IMR-90 (cell line): ENCODE measurements at regions not wholly inside any gene's neighbourhood (a gene's known extent, or its start where the extent isn't known, plus 50 kb on each side); places are given as distances from the start of the nearest gene placed in this dataset.

Experiments
- ATAC-seq: fragments of 200-7000 bp; cut with Tn5 transposase; 2 replicates; pipeline ENCODE4 v1.9.1; 2020; ENCODE audit warnings: low read depth, mild to moderate bottlenecking, moderate library complexity
- BruUV-seq: library from RNA; stranded (reverse); fragments of 400-500 nt; replicated peaks from 2 replicates; lab custom pipeline; 2021; lab: Mats Ljungman, UMichigan
- CTCF ChIA-PET: fragments of 300-600 bp; formaldehyde crosslinking; extraction: SDS; loops from one replicate; lab custom pipeline; 2021; ENCODE audit warnings: antibody characterized with exemption; lab: Yijun Ruan, JAX
- POLR2A ChIA-PET: fragments of 300-600 bp; sonication (Branson Sonifier 250); formaldehyde crosslinking; loops from one replicate; lab custom pipeline; 2022; ENCODE audit warnings: antibody characterized with exemption; ENCODE audit not compliant: unreplicated experiment; lab: Charles Lee
- DNase-seq: peaks from one replicate; pipeline ENCODE4 v3.0.0; 2013
- H2AFZ ChIP-seq: replicated peaks from 2 replicates; pipeline ENCODE3; 2013; ENCODE audit warnings: low read length, mild to moderate bottlenecking; ENCODE audit not compliant: poor library complexity
- H2AK5ac ChIP-seq: 2 replicates; pipeline ENCODE4 v1.6.1; 2013; ENCODE audit warnings: low read depth, low read length, inconsistent platforms
- H2AK9ac ChIP-seq: replicated peaks from 2 replicates; pipeline ENCODE3; 2013; ENCODE audit warnings: mild to moderate bottlenecking, low read depth, low read length, moderate library complexity; ENCODE audit not compliant: poor library complexity
- H2BK120ac ChIP-seq: 2 replicates; pipeline ENCODE4 v1.6.1; 2013; ENCODE audit warnings: low read depth, low read length, inconsistent platforms
- H2BK15ac ChIP-seq: 3 replicates; pipeline ENCODE4 v1.6.1; 2013; ENCODE audit warnings: low read depth, low read length, inconsistent platforms
- H2BK20ac ChIP-seq: 2 replicates; pipeline ENCODE4 v1.6.1; 2013; ENCODE audit warnings: low read depth, mild to moderate bottlenecking, inconsistent platforms, low read length, moderate library complexity
- H2BK5ac ChIP-seq: 2 replicates; pipeline ENCODE4 v1.6.1; 2013; ENCODE audit warnings: mild to moderate bottlenecking, low read depth, low read length, inconsistent platforms; ENCODE audit not compliant: poor library complexity, severe bottlenecking
- H3K14ac ChIP-seq: replicated peaks from 2 replicates; pipeline ENCODE4 v1.6.1; 2013; ENCODE audit warnings: low read depth, low read length, inconsistent platforms
- H3K18ac ChIP-seq: 2 replicates; pipeline ENCODE4 v1.6.1; 2013; ENCODE audit warnings: low read depth, low read length, control low read depth
- H3K23ac ChIP-seq: 2 replicates; pipeline ENCODE4 v1.6.1; 2013; ENCODE audit warnings: low read depth, low read length, inconsistent platforms
- H3K27ac ChIP-seq: 2 replicates; pipeline ENCODE4 v1.5.1; 2013; ENCODE audit warnings: mild to moderate bottlenecking, control low read depth, low read length; ENCODE audit not compliant: insufficient read depth
- H3K27me3 ChIP-seq: 2 replicates; pipeline ENCODE4 v1.6.1; 2013; ENCODE audit warnings: low read length; ENCODE audit not compliant: control insufficient read depth, insufficient read depth
- H3K36me3 ChIP-seq: 2 replicates; pipeline ENCODE4 v1.6.1; 2013; ENCODE audit warnings: low read length, mixed read lengths; ENCODE audit not compliant: control insufficient read depth, insufficient read depth
- H3K4ac ChIP-seq: 2 replicates; pipeline ENCODE4 v1.6.1; 2013; ENCODE audit warnings: low read depth, low read length, inconsistent platforms
- H3K4me1 ChIP-seq: 2 replicates; pipeline ENCODE4 v1.6.1; 2013; ENCODE audit warnings: low read length, mixed read lengths; ENCODE audit not compliant: control insufficient read depth, insufficient read depth
- H3K4me2 ChIP-seq: 2 replicates; pipeline ENCODE4 v1.6.1; 2013; ENCODE audit warnings: low read depth, mild to moderate bottlenecking, control low read depth, low read length, moderate library complexity
- H3K4me3 ChIP-seq: 2 replicates; pipeline ENCODE4 v1.5.1; 2013; ENCODE audit warnings: low read depth, mild to moderate bottlenecking, control low read depth, low read length, moderate library complexity; ENCODE audit not compliant: insufficient read depth
- H3K56ac ChIP-seq: 2 replicates; pipeline ENCODE4 v1.6.1; 2013; ENCODE audit warnings: low read length, inconsistent platforms; ENCODE audit not compliant: insufficient read depth; ENCODE audit errors: extremely low read depth
- H3K79me1 ChIP-seq, 2 experiments: 2 replicates each; pipeline ENCODE4 v1.6.1; 2013; ENCODE audit warnings: low read length in 2 of 2, inconsistent platforms in 1 of 2, low read depth in 1 of 2
- H3K9ac ChIP-seq: 2 replicates; pipeline ENCODE4 v1.6.1; 2013; ENCODE audit warnings: low read depth, low read length, control low read depth
- H3K9me1 ChIP-seq: 2 replicates; pipeline ENCODE4 v1.6.1; 2013; ENCODE audit warnings: low read length, inconsistent platforms; ENCODE audit not compliant: insufficient read depth
- H3K9me3 ChIP-seq: 2 replicates; pipeline ENCODE4 v1.6.1; 2013; ENCODE audit warnings: low read length; ENCODE audit not compliant: control insufficient read depth, insufficient read depth
- H4K20me1 ChIP-seq: 2 replicates; pipeline ENCODE4 v1.6.1; 2013; ENCODE audit warnings: low read length, inconsistent platforms; ENCODE audit not compliant: insufficient read depth
- H4K5ac ChIP-seq: 2 replicates; pipeline ENCODE4 v1.6.1; 2013; ENCODE audit warnings: mild to moderate bottlenecking, low read depth, low read length, control low read depth
- H4K8ac ChIP-seq, 2 experiments: 2 replicates each; pipeline ENCODE4 v1.6.1; 2013; ENCODE audit warnings: low read depth in 2 of 2, low read length in 2 of 2, control low read depth in 1 of 2, inconsistent platforms in 1 of 2
- H4K91ac ChIP-seq: 2 replicates; pipeline ENCODE4 v1.6.1; 2013; ENCODE audit warnings: low read depth, low read length, inconsistent platforms; ENCODE audit not compliant: insufficient read depth
- CEBPB ChIP-seq: IDR thresholded peaks from 2 replicates; pipeline ENCODE4 v1.6.1; 2012; ENCODE audit warnings: low read depth, low read length, improper control_type of control experiment
- CHD1 ChIP-seq: IDR thresholded peaks from 2 replicates; pipeline ENCODE4 v1.6.1; 2012; ENCODE audit warnings: low read depth, low read length, improper control_type of control experiment
- FOS ChIP-seq: fragments of 150-350 bp; IDR thresholded peaks from 2 replicates; pipeline ENCODE4 v1.6.1; 2016; ENCODE audit warnings: low read depth, low read length
- NFE2L2 ChIP-seq: fragments of 150-350 bp; IDR thresholded peaks from 2 replicates; pipeline ENCODE4 v1.6.1; 2016; ENCODE audit warnings: low read depth, mild to moderate bottlenecking, low read length
- RCOR1 ChIP-seq: IDR thresholded peaks from 2 replicates; pipeline ENCODE4 v1.6.1; 2012; ENCODE audit warnings: mild to moderate bottlenecking, low read length, improper control_type of control experiment; ENCODE audit not compliant: insufficient replicate concordance
- SMC3 ChIP-seq: fragments of 150-350 bp; IDR thresholded peaks from 2 replicates; pipeline ENCODE4 v1.6.1; 2016; ENCODE audit warnings: low read depth, mild to moderate bottlenecking, antibody characterized with exemption, low read length, moderate library complexity
- WGBS, 2 experiments: methylation state at CpG; one replicate each; pipeline versions ENCODE4 v1.1.5 to v1.1.7; 2013; ENCODE audit warnings: missing lambda C conversion rate in 2 of 2; ENCODE audit not compliant: insufficient read length in 1 of 2; ENCODE audit errors: extremely low coverage in 2 of 2; 5-methylcytosine and 5-hydroxymethylcytosine counted together
- dilution Hi-C: fragments of 300-500 bp; cut with HindIII; formaldehyde crosslinking; loops from one replicate; pipeline ENCODE4 v1.14.3; 2018; ENCODE audit warnings: low sequenced_read_pairs; ENCODE audit not compliant: unreplicated experiment
- in situ Hi-C: fragments of 300-500 bp; cut with MboI; formaldehyde crosslinking; loops from 3 replicates; pipeline ENCODE4 v1.14.3; 2019; ENCODE audit warnings: low sequenced_read_pairs, inconsistent platforms, mixed read lengths
- intact Hi-C: fragments of 100-400 bp; cut with micrococcal nuclease; formaldehyde crosslinking; loops from 2 replicates; pipeline ENCODE4 v1.10.0; 2022
- TF ChIP-seq, protein P1 (sequence below): fragments of 150-350 bp; IDR thresholded peaks from 2 replicates; pipeline ENCODE4 v1.6.1; 2017; ENCODE audit warnings: mild to moderate bottlenecking, antibody characterized with exemption, low read length, low read depth

- no peaks in the 10 kb centered on the region for H3K36me3 ChIP-seq
- no peak for TF ChIP-seq NFE2L2
- no peak for TF ChIP-seq FOS
- TF ChIP-seq SMC3: no peak
- peak; percentile 91 for TF ChIP-seq CEBPB
- TF ChIP-seq, protein P1, sequence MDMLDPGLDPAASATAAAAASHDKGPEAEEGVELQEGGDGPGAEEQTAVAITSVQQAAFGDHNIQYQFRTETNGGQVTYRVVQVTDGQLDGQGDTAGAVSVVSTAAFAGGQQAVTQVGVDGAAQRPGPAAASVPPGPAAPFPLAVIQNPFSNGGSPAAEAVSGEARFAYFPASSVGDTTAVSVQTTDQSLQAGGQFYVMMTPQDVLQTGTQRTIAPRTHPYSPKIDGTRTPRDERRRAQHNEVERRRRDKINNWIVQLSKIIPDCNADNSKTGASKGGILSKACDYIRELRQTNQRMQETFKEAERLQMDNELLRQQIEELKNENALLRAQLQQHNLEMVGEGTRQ: no peak
- TF ChIP-seq RCOR1: no peak
- no peak for TF ChIP-seq CHD1
- no peak overlapping the region for H2BK120ac ChIP-seq
- no CpG with 5 or more reads among the region's 2 CpGs for WGBS, 2 experiments
- H3K56ac ChIP-seq: no peak overlapping the region
- BruUV-seq: no TSS peak
- H3K9me3 ChIP-seq: no peaks in the 10 kb centered on the region
- no peaks in the 10 kb centered on the region for H4K20me1 ChIP-seq
- no peak overlapping the region for H2BK5ac ChIP-seq
- dilution Hi-C loops: no loop called here
- H3K4me2 ChIP-seq: peak overlapping the region; percentile 40
- no peak overlapping the region for H3K4ac ChIP-seq
- H3K4me3 ChIP-seq: no peak overlapping the region
- no peak overlapping the region for H3K9ac ChIP-seq
- H2BK15ac ChIP-seq: no peak overlapping the region
- no peak overlapping the region for H2AFZ ChIP-seq
- no peaks in the 10 kb centered on the region for H3K79me1 ChIP-seq
- H3K14ac ChIP-seq: no peak overlapping the region
- in situ Hi-C loops: no loop called here
- ChIA-PET CTCF (interaction anchor here (0.6 kb wide), 1 partner anchor 227 kb away, joined by 3 read pairs; no protein-coding TSS in a partner anchor), POLR2A (interaction anchor here (0.6 kb wide), 1 partner anchor 11 kb away, joined by 4 read pairs; no protein-coding TSS in a partner anchor)
- peak overlapping the region; percentile 37; the same call in 1 of the 2 replicates for H3K27ac ChIP-seq
- H3K23ac ChIP-seq: no peak overlapping the region
- DNase-seq (peak; percentile 70), ATAC-seq (peak; percentile 5; the same call in 1 of the 2 replicates)
- no peak overlapping the region for H2AK9ac ChIP-seq
- H4K8ac ChIP-seq: no peak overlapping the region
- intact Hi-C loops: no loop called here
- peaks cover 9% of the 10 kb centered on the region for H3K9me1 ChIP-seq
- H4K91ac ChIP-seq: no peak overlapping the region
- H3K18ac ChIP-seq: peak overlapping the region; percentile 60; the same call in 1 of the 2 replicates
- H3K27me3 ChIP-seq: 0 out of 2 replicates have a peak, but pooled peaks cover 3% of the 10 kb centered on the region
- H2BK20ac ChIP-seq: no peak overlapping the region; the same call in 1 of the 2 replicates
- H4K5ac ChIP-seq: no peak overlapping the region
- H3K4me1 ChIP-seq: peaks cover 9% of the 10 kb centered on the region
- no peak overlapping the region for H2AK5ac ChIP-seq
Measured at GRCh38 chr4:108272561-108272960, 103.8 kb upstream of the LEF1 start.
